ENCODE measurements at regions not wholly inside any gene's neighbourhood (a gene's known extent, or its start where the extent isn't known, plus 50 kb on each side); places are given as distances from the start of the nearest gene placed in this dataset.

- DNase-seq (ENCODE audit: low read depth) = no peak
- H3K4me3 ChIP-seq (ENCODE audit: low read depth, low read length) = no peak overlapping the region
- TF ChIP-seq CTCF (IDR thresholded peaks at IDR 0.05; ENCODE audit: low read depth, low read length, missing control alignments) = no peak
These were observed 360.6 kb downstream of the TDRD3 start for GRCh38 chr13:60757501-60758215.

GRCh38 chr13:60756306-60756705 is 359.3 kb downstream of the TDRD3 start:
- no peak for DNase-seq (ENCODE audit: low read depth)
- TF ChIP-seq CTCF (IDR thresholded peaks at IDR 0.05; ENCODE audit: low read depth, low read length, missing control alignments) = no peak
- H3K4me3 ChIP-seq (ENCODE audit: low read depth, low read length) = no peak overlapping the region

- no peak for TF ChIP-seq CTCF (IDR thresholded peaks at IDR 0.05; ENCODE audit: low read depth, low read length, missing control alignments)
- DNase-seq (ENCODE audit: low read depth) = no peak
- H3K4me3 ChIP-seq (ENCODE audit: low read depth, low read length) = no peak overlapping the region
These were observed 358.6 kb downstream of the TDRD3 start for GRCh38 chr13:60755380-60756163.

DNA sequence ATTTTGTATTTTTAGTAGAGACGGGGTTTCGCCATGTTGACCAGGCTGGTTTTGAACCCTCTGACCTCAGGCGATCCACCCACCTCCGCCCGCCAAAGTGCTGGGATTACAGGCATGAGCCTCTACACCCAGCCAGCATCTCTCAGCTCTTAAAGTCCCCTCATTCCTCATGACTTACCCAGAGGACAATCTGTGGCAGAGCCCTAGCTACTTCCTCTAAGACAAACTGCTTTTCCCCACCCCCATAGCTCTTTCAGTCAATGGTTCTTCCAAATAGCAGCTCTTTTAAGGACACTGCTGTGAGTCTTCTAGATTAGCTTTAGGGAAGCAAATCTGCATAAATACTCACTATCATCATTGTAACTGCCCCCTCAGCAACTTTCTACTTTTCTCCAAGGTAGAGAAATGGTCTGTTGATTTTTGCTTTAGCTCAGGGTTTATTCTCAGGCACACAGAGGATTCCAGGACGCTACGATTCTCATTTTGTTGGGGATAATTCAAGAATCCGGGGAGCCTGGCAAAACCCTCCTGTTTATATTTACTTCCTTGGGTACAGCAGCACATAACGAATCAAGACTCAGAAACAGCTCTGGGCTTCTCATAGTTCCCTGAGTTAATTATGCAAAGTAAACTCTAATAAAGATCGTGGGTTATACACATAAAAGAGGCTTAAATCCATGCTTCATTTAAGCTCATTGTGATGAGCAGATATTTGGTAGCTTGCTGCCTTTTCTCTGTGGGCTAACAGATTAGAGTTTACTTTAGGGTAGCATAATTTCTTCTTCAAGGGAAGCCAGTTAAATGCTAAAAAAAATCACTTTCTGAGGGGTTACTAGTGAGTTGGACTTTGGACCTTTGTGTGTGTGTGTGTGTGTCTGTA is 357.4 kb downstream of the TDRD3 start:
- H3K4me3 ChIP-seq (ENCODE audit: low read depth, low read length) = no peak overlapping the region
- DNase-seq (ENCODE audit: low read depth) = no peak

GRCh38 chr13:60753641-60754040 is 356.6 kb downstream of the TDRD3 start:
- H3K4me3 ChIP-seq (ENCODE audit: low read depth, low read length) = no peak overlapping the region
- no peak for DNase-seq (ENCODE audit: low read depth)
- no peak for TF ChIP-seq CTCF (IDR thresholded peaks at IDR 0.05; ENCODE audit: low read depth, low read length, missing control alignments)

More for the DNA sequence above, 357.4 kb downstream of the TDRD3 start:
- no peak for TF ChIP-seq CTCF (IDR thresholded peaks at IDR 0.05; ENCODE audit: low read depth, low read length, missing control alignments)

GRCh38 chr13:60745343-60745742 is 348.3 kb downstream of the TDRD3 start:
- H3K4me3 ChIP-seq (ENCODE audit: low read depth, low read length) = no peak overlapping the region
- no peak for DNase-seq (ENCODE audit: low read depth)
- no peak for TF ChIP-seq CTCF (IDR thresholded peaks at IDR 0.05; ENCODE audit: low read depth, low read length, missing control alignments)
